Right hindlimb (tissue), 1 donor: ENCODE measurements at regions not wholly inside any gene's neighbourhood (a gene's known extent, or its start where the extent isn't known, plus 50 kb on each side); places are given as distances from the start of the nearest gene placed in this dataset.

ENCODE experiments used
- DNase-seq: peaks from one replicate; pipeline ENCODE4 v3.0.0-alpha.2; 2018

GRCh38 chr6:79301290-79301689 lies 66.8 kb upstream of the HMGN3 start:
- no peak for DNase-seq

- no peak for DNase-seq
Observed at GRCh38 chr6:79296211-79296610, 61.7 kb upstream of the HMGN3 start.
